Stimulated activated naive CD8-positive, alpha-beta T cell treated with anti-CD3 and anti-CD28 coated beads, Interleukin-15, Interleukin-2, amounts not matched to agents 100 U/mL and 50 U/mL, for 24 hours (primary cell): ENCODE measurements at regions not wholly inside any gene's neighbourhood (a gene's known extent, or its start where the extent isn't known, plus 50 kb on each side); places are given as distances from the start of the nearest gene placed in this dataset.
"Not testable (repeated sequence)": the region's sequence is repeated elsewhere in the genome, so short reads cannot be mapped to it uniquely, and the experiment has no call there.

Source experiments
- ATAC-seq: fragments of 150-1000 bp; cut with Tn5 transposase; one replicate; pipeline ENCODE4 v1.10.0; 2021
- DNase-seq: peaks from one replicate; pipeline ENCODE4 v3.0.0; 2021

GRCh38 chr10:107504011-107504410 is 339.5 kb upstream of the SORCS1 start:
- not testable (repeated sequence) for DNase-seq, ATAC-seq

GRCh38 chr10:107502229-107502985 is 337.9 kb upstream of the SORCS1 start:
- DNase-seq, result no peak
- no peak for ATAC-seq

- no peak for DNase-seq
- no peak for ATAC-seq
These were observed 334.5 kb upstream of the SORCS1 start for GRCh38 chr10:107498983-107499382.

GRCh38 chr10:107497024-107497423 is 332.5 kb upstream of the SORCS1 start:
- DNase-seq (no peak), ATAC-seq (no peak)

- DNase-seq, result no peak
These were observed 332.1 kb upstream of the SORCS1 start for GRCh38 chr10:107496594-107496993.

GRCh38 chr10:107492389-107492788 is 327.9 kb upstream of the SORCS1 start:
- ATAC-seq (no peak), DNase-seq (no peak)

More at GRCh38 chr10:107496594-107496993, 332.1 kb upstream of the SORCS1 start:
- no peak for ATAC-seq

- ATAC-seq (no peak), DNase-seq (no peak)
These were observed 325.9 kb upstream of the SORCS1 start for GRCh38 chr10:107490389-107490788.

GRCh38 chr10:107487284-107487683 is 322.8 kb upstream of the SORCS1 start:
- DNase-seq, result no peak
- no peak for ATAC-seq

GRCh38 chr10:107485019-107485418 is 320.5 kb upstream of the SORCS1 start:
- DNase-seq (no peak), ATAC-seq (no peak)

GRCh38 chr10:107481881-107482280 is 317.4 kb upstream of the SORCS1 start:
- DNase-seq (no peak), ATAC-seq (no peak)

- DNase-seq (no peak), ATAC-seq (no peak)
These were observed 316.7 kb upstream of the SORCS1 start for GRCh38 chr10:107481224-107481623.

- ATAC-seq, result no peak
- no peak for DNase-seq
These were observed 316.3 kb upstream of the SORCS1 start for GRCh38 chr10:107480781-107481180.

- DNase-seq, result no peak
- ATAC-seq, result no peak
These were observed 312.8 kb upstream of the SORCS1 start for GRCh38 chr10:107477266-107477665.

GRCh38 chr10:107476408-107476807 is 311.9 kb upstream of the SORCS1 start:
- ATAC-seq (no peak), DNase-seq (no peak)

GRCh38 chr10:107474650-107475049 is 310.1 kb upstream of the SORCS1 start:
- DNase-seq (no peak), ATAC-seq (no peak)

GRCh38 chr10:107473225-107473624 is 308.7 kb upstream of the SORCS1 start:
- ATAC-seq, result no peak
- no peak for DNase-seq

- DNase-seq, result no peak
- no peak for ATAC-seq
These were observed 307.4 kb upstream of the SORCS1 start for GRCh38 chr10:107471911-107472310.

- ATAC-seq, result no peak
- DNase-seq, result no peak
These were observed 289.1 kb upstream of the SORCS1 start for GRCh38 chr10:107453561-107453960.

GRCh38 chr10:107451047-107451446 is 286.5 kb upstream of the SORCS1 start:
- no peak for DNase-seq
- no peak for ATAC-seq

GRCh38 chr10:107450056-107450455 is 285.6 kb upstream of the SORCS1 start:
- no peak for DNase-seq
- ATAC-seq, result no peak

GRCh38 chr10:107444443-107444842 is 279.9 kb upstream of the SORCS1 start:
- ATAC-seq, result no peak
- no peak for DNase-seq

- ATAC-seq (no peak), DNase-seq (no peak)
These were observed 279.3 kb upstream of the SORCS1 start for GRCh38 chr10:107443813-107444212.

GRCh38 chr10:107443326-107443725 is 278.8 kb upstream of the SORCS1 start:
- DNase-seq (no peak), ATAC-seq (no peak)

GRCh38 chr10:107442035-107442505 is 277.6 kb upstream of the SORCS1 start:
- ATAC-seq (no peak), DNase-seq (no peak)
